K562 (cell line): ENCODE measurements at regions not wholly inside any gene's neighbourhood (a gene's known extent, or its start where the extent isn't known, plus 50 kb on each side); places are given as distances from the start of the nearest gene placed in this dataset.

Experiments
- BACH1 ChIP-seq: fragments of 200-800 bp; sonication (Bioruptor generic); IDR thresholded peaks from 2 replicates; pipeline ENCODE4 v1.6.1; 2016; ENCODE audit warnings: missing genetic modification characterization, missing compliant biosample characterization
- CBFA2T2 ChIP-seq: fragments of 450-650 bp; conservative IDR thresholded peaks from 2 replicates; pipeline ENCODE4 v1.6.1; 2017; ENCODE audit warnings: mild to moderate bottlenecking
- CREM ChIP-seq: IDR thresholded peaks from 2 replicates; pipeline ENCODE4 v1.6.1; 2014; ENCODE audit warnings: antibody characterized with exemption, low read depth
- CTBP1 ChIP-seq: fragments of 450-650 bp; IDR thresholded peaks from 2 replicates; pipeline ENCODE4 v1.6.1; 2016; ENCODE audit warnings: borderline replicate concordance
- FOXA1 ChIP-seq: fragments of 450-650 bp; IDR thresholded peaks from 2 replicates; pipeline ENCODE4 v1.6.1; 2016; ENCODE audit warnings: mild to moderate bottlenecking, borderline replicate concordance
- GATA2 ChIP-seq: sonication (generic); formaldehyde crosslinking; IDR thresholded peaks from 2 replicates; pipeline ENCODE4 v1.4.0; 2020; ENCODE audit warnings: mild to moderate bottlenecking, missing genetic modification reagents
- HDAC6 ChIP-seq: IDR thresholded peaks from 2 replicates; pipeline ENCODE4 v1.6.1; 2012; ENCODE audit warnings: low read depth, mild to moderate bottlenecking, control low read depth, inconsistent platforms, low read length, moderate library complexity
- KDM5B ChIP-seq: fragments of 200-600 bp; sonication (generic); IDR thresholded peaks from 2 replicates; pipeline ENCODE4 v1.6.1; 2012; ENCODE audit warnings: low read depth, mild to moderate bottlenecking, moderate library complexity, low read length, control low read depth, inconsistent platforms; ENCODE audit not compliant: insufficient replicate concordance
- KHSRP ChIP-seq: fragments of 450-650 bp; IDR thresholded peaks from 2 replicates; pipeline ENCODE4 v1.6.1; 2017
- MCM5 ChIP-seq: fragments of 450-650 bp; IDR thresholded peaks from 2 replicates; pipeline ENCODE4 v1.6.1; 2016; ENCODE audit warnings: low read depth
- MTA3 ChIP-seq: fragments of 450-650 bp; formaldehyde crosslinking; IDR thresholded peaks from 2 replicates; pipeline ENCODE4 v1.6.1; 2017; ENCODE audit warnings: mild to moderate bottlenecking, borderline replicate concordance
- MYC ChIP-seq, 2 experiments: fragments of 250-450 bp in 1 of 2; sonication (Bioruptor Pico) in 1 of 2; IDR thresholded peaks; 2 replicates each; pipeline versions ENCODE4 v1.5.1 to v1.6.1; 2012 to 2021; ENCODE audit warnings: low read depth in 2 of 2, borderline replicate concordance in 1 of 2, improper control_type of control experiment in 1 of 2, low read length in 1 of 2, mild to moderate bottlenecking in 1 of 2, moderate library complexity in 1 of 2
- PHB2 ChIP-seq: fragments of 450-650 bp; IDR thresholded peaks from 2 replicates; pipeline ENCODE4 v1.6.1; 2017; ENCODE audit warnings: low read depth
- RAD21 ChIP-seq, 2 experiments: fragments of 250-450 bp in 1 of 2; fragments of 450-650 bp in 1 of 2; sonication (Bioruptor Pico) in 1 of 2; formaldehyde crosslinking in 1 of 2; IDR thresholded peaks in 1 of 2; conservative IDR thresholded peaks in 1 of 2; 2 replicates each; pipeline versions ENCODE4 v1.4.0 to v1.8.0; 2020 to 2022; ENCODE audit warnings: mild to moderate bottlenecking in 2 of 2, moderate library complexity in 1 of 2
- RFX7 ChIP-seq: fragments of 250-450 bp; sonication (Bioruptor Pico); IDR thresholded peaks from 2 replicates; pipeline ENCODE4 v1.5.1; 2021; ENCODE audit warnings: mild to moderate bottlenecking
- TBP ChIP-seq: optimal IDR thresholded peaks from 2 replicates; pipeline ENCODE3; 2011; ENCODE audit warnings: low read depth, low read length, improper control_type of control experiment
- WHSC1 ChIP-seq: IDR thresholded peaks from one replicate; pipeline ENCODE4 v1.6.1; 2012; ENCODE audit warnings: low read length, control low read depth, inconsistent platforms
- ZEB2 ChIP-seq: fragments of 450-650 bp; IDR thresholded peaks from 2 replicates; pipeline ENCODE4 v1.6.1; 2016
- ZKSCAN8 ChIP-seq: fragments of 200-800 bp; sonication (Bioruptor generic); IDR thresholded peaks from 2 replicates; pipeline ENCODE4 v1.6.1; 2016; ENCODE audit warnings: missing genetic modification characterization, missing compliant biosample characterization
- ZNF589 ChIP-seq: fragments of 200-800 bp; sonication (Bioruptor generic); IDR thresholded peaks from 2 replicates; pipeline ENCODE4 v1.6.1; 2016; ENCODE audit warnings: low read depth, missing genetic modification characterization, missing compliant biosample characterization
- TF ChIP-seq, protein P1 (sequence below): fragments of 150-350 bp; IDR thresholded peaks from 2 replicates; pipeline ENCODE4 v1.6.1; 2014; ENCODE audit warnings: low read depth, mild to moderate bottlenecking, low read length, borderline replicate concordance
- TF ChIP-seq, protein P2 (sequence below): sonication (generic); formaldehyde crosslinking; IDR thresholded peaks from 2 replicates; pipeline ENCODE4 v1.8.0; 2022; ENCODE audit warnings: mild to moderate bottlenecking, missing genetic modification reagents
- TF ChIP-seq, protein P3 (sequence below): sonication (generic); formaldehyde crosslinking; IDR thresholded peaks from 2 replicates; pipeline ENCODE4 v1.8.0; 2022; ENCODE audit warnings: missing genetic modification reagents, mild to moderate bottlenecking, borderline replicate concordance

DNA sequence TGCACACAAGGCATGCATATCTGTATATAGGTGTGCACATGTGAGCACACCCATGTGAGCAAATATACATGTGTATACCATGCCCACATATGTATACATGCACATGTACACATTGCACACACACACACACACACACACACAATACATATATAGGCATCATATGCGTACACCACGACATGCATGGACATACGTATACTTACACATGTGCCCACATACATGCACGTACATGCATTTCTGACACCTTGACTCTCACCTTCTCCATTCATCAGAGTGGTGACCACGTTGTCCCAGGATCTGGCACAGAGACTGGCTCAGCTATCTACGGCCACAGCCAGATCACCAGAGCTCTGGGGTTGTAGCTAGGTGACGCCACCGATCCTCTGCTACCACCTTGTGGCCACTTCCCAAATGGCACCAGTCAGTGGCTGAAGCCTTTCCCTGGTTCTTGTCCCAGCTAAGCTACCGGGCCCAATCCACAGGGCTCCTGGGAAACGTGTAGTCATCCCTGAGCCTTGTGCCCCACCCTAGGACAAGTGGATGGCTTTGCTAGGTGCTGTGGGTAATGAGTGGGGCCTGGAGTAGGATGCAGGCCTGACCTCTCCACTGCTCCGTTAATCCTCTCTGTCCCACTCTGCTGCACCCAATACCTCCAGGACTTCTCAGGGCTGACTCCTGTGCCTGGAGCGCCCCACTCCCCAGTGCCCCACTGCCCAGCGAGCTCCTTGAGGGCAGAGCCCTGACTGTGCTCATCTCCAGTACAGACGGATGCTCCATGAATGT lies 194.4 kb downstream of the RGS3 start (continued):
- TF ChIP-seq RAD21 (CRISPR knock-in tag; conservative IDR thresholded peaks at IDR 0.05 in 1 of 2, IDR thresholded peaks at IDR 0.05 in 1 of 2) (peak; percentile 94 to 95), GATA2 (CRISPR knock-in tag) (no peak), KDM5B (no peak), RFX7 (CRISPR knock-in tag) (no peak), TBP (no peak), ZEB2 (no peak), HDAC6 (no peak), WHSC1 (no peak), KHSRP (no peak), MTA3 (no peak), FOXA1 (no peak), PHB2 (no peak), BACH1 (no peak), ZNF589 (CRISPR knock-in tag) (no peak), CREM (peak; percentile 79), ZKSCAN8 (CRISPR knock-in tag) (no peak), MCM5 (no peak), CBFA2T2 (no peak), MYC (IDR thresholded peaks at IDR 0.05; ENCODE audit: low read depth, low read length) (no peak), MYC (CRISPR knock-in tag; IDR thresholded peaks at IDR 0.05; ENCODE audit: borderline replicate concordance, low read depth) (no peak), CTBP1 (peak; percentile 29; the same call in 1 of the 2 replicates)
- TF ChIP-seq, protein P1, sequence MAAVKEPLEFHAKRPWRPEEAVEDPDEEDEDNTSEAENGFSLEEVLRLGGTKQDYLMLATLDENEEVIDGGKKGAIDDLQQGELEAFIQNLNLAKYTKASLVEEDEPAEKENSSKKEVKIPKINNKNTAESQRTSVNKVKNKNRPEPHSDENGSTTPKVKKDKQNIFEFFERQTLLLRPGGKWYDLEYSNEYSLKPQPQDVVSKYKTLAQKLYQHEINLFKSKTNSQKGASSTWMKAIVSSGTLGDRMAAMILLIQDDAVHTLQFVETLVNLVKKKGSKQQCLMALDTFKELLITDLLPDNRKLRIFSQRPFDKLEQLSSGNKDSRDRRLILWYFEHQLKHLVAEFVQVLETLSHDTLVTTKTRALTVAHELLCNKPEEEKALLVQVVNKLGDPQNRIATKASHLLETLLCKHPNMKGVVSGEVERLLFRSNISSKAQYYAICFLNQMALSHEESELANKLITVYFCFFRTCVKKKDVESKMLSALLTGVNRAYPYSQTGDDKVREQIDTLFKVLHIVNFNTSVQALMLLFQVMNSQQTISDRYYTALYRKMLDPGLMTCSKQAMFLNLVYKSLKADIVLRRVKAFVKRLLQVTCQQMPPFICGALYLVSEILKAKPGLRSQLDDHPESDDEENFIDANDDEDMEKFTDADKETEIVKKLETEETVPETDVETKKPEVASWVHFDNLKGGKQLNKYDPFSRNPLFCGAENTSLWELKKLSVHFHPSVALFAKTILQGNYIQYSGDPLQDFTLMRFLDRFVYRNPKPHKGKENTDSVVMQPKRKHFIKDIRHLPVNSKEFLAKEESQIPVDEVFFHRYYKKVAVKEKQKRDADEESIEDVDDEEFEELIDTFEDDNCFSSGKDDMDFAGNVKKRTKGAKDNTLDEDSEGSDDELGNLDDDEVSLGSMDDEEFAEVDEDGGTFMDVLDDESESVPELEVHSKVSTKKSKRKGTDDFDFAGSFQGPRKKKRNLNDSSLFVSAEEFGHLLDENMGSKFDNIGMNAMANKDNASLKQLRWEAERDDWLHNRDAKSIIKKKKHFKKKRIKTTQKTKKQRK: no peak
- TF ChIP-seq, protein P2, sequence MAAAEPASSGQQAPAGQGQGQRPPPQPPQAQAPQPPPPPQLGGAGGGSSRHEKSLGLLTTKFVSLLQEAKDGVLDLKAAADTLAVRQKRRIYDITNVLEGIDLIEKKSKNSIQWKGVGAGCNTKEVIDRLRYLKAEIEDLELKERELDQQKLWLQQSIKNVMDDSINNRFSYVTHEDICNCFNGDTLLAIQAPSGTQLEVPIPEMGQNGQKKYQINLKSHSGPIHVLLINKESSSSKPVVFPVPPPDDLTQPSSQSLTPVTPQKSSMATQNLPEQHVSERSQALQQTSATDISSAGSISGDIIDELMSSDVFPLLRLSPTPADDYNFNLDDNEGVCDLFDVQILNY: 0 out of 2 replicates have a peak, but pooled peaks have one; percentile 16
- TF ChIP-seq, protein P3, sequence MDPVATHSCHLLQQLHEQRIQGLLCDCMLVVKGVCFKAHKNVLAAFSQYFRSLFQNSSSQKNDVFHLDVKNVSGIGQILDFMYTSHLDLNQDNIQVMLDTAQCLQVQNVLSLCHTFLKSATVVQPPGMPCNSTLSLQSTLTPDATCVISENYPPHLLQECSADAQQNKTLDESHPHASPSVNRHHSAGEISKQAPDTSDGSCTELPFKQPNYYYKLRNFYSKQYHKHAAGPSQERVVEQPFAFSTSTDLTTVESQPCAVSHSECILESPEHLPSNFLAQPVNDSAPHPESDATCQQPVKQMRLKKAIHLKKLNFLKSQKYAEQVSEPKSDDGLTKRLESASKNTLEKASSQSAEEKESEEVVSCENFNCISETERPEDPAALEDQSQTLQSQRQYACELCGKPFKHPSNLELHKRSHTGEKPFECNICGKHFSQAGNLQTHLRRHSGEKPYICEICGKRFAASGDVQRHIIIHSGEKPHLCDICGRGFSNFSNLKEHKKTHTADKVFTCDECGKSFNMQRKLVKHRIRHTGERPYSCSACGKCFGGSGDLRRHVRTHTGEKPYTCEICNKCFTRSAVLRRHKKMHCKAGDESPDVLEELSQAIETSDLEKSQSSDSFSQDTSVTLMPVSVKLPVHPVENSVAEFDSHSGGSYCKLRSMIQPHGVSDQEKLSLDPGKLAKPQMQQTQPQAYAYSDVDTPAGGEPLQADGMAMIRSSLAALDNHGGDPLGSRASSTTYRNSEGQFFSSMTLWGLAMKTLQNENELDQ (CRISPR knock-in tag): no peak
